Endothelial cell of umbilical vein (primary cell): ENCODE measurements at regions not wholly inside any gene's neighbourhood (a gene's known extent, or its start where the extent isn't known, plus 50 kb on each side); places are given as distances from the start of the nearest gene placed in this dataset.

Experiments used
- BruUV-seq: library from RNA; stranded (reverse); fragments of 400-500 nt; replicated peaks from 2 replicates; lab custom pipeline; 2021; lab: Mats Ljungman, UMichigan
- CTCF ChIA-PET: fragments of 300-600, 350-600 bp; sonication (Branson Sonifier 250); formaldehyde crosslinking; loops from one replicate; lab custom pipeline; 2021; ENCODE audit warnings: antibody characterized with exemption, inconsistent platforms; lab: Charles Lee
- POLR2A ChIA-PET: fragments of 300-600, 350-600 bp; sonication (Branson Sonifier 250); formaldehyde crosslinking; loops from one replicate; lab custom pipeline; 2021; ENCODE audit warnings: antibody characterized with exemption, inconsistent platforms; lab: Charles Lee
- DNase-seq: peaks from one replicate; pipeline ENCODE4 v3.0.0-alpha.2; 2011; ENCODE audit warnings: low read depth, low spot score
- FAIRE-seq: peaks from 2 replicates; lab custom pipeline; 2011; peaks lifted over from hg19 to GRCh38; lab: Jason Lieb, UNC
- H2AFZ ChIP-seq: 2 replicates; pipeline ENCODE4 v1.6.0; 2012; ENCODE audit warnings: low read depth, low read length, control low read depth, inconsistent platforms
- H3K27ac ChIP-seq: 2 replicates; pipeline ENCODE4 v1.5.1; 2011; ENCODE audit warnings: low read depth, mild to moderate bottlenecking, control low read depth, low read length, moderate library complexity; ENCODE audit not compliant: insufficient read depth
- H3K27me3 ChIP-seq, 2 experiments: 2 replicates each; pipeline versions ENCODE4 v1.6.0 to v1.6.1; 2011; ENCODE audit warnings: low read length in 2 of 2, mixed read lengths in 1 of 2; ENCODE audit not compliant: control insufficient read depth in 2 of 2, insufficient read depth in 2 of 2
- H3K36me3 ChIP-seq, 2 experiments: 2 replicates in 1 of 2; 3 replicates in 1 of 2; pipeline ENCODE4 v1.5.1; 2011; ENCODE audit warnings: low read length in 2 of 2, mild to moderate bottlenecking in 1 of 2, moderate library complexity in 1 of 2; ENCODE audit not compliant: control insufficient read depth in 2 of 2, insufficient read depth in 2 of 2; ENCODE audit errors: extremely low read depth in 1 of 2
- H3K4me1 ChIP-seq: 3 replicates; pipeline ENCODE4 v1.5.1; 2011; ENCODE audit warnings: mild to moderate bottlenecking, low read length; ENCODE audit not compliant: control insufficient read depth, insufficient read depth; ENCODE audit errors: extremely low read depth
- H3K4me2 ChIP-seq: 2 replicates; pipeline ENCODE4 v1.6.1; 2011; ENCODE audit warnings: low read length, control low read depth, mixed read lengths; ENCODE audit not compliant: insufficient read depth
- H3K4me3 ChIP-seq, 3 experiments: fragments of 200-600 bp in 1 of 3; sonication (generic), shearing (Covaris generic) in 1 of 3; replicated peaks in 1 of 3; 2 replicates each; pipeline ENCODE4 v1.5.1; 2011 to 2016; ENCODE audit warnings: control low read depth in 3 of 3, low read length in 3 of 3, mild to moderate bottlenecking in 2 of 3, inconsistent platforms in 1 of 3, low read depth in 1 of 3, moderate library complexity in 1 of 3; ENCODE audit not compliant: insufficient read depth in 1 of 3
- H3K79me2 ChIP-seq: 2 replicates; pipeline ENCODE4 v1.6.0; 2012; ENCODE audit warnings: low read length, inconsistent platforms; ENCODE audit not compliant: control insufficient read depth, insufficient read depth
- H3K9ac ChIP-seq: replicated peaks from 2 replicates; pipeline ENCODE3; 2011; ENCODE audit warnings: low read length, control low read depth; ENCODE audit not compliant: insufficient read depth; ENCODE audit errors: extremely low read depth
- H3K9me1 ChIP-seq: replicated peaks from 3 replicates; pipeline ENCODE4 v1.6.0; 2011; ENCODE audit warnings: mild to moderate bottlenecking, low read length; ENCODE audit not compliant: control insufficient read depth, insufficient read depth; ENCODE audit errors: extremely low read depth
- H3K9me3 ChIP-seq: replicated peaks from 2 replicates; pipeline ENCODE4 v1.5.1; 2012; ENCODE audit warnings: low read length, inconsistent platforms; ENCODE audit not compliant: control insufficient read depth, insufficient read depth
- H4K20me1 ChIP-seq: replicated peaks from 2 replicates; pipeline ENCODE3; 2011; ENCODE audit warnings: mild to moderate bottlenecking, low read length; ENCODE audit not compliant: control insufficient read depth, insufficient read depth; ENCODE audit errors: extremely low read depth
- CTCF ChIP-seq, 2 donors: IDR thresholded peaks; 1 replicate in 1 of 2; 2 replicates in 1 of 2; pipeline ENCODE4 v1.5.1; 2011; ENCODE audit warnings: low read length in 2 of 2, mild to moderate bottlenecking in 2 of 2, moderate library complexity in 2 of 2, control low read depth in 1 of 2, inconsistent platforms in 1 of 2, low read depth in 1 of 2; ENCODE audit not compliant: insufficient read depth in 1 of 2; ENCODE audit errors: extremely low read depth in 1 of 2
- EZH2 ChIP-seq: IDR thresholded peaks from 2 replicates; pipeline ENCODE4 v1.6.1; 2012; ENCODE audit warnings: borderline replicate concordance, low read depth, mild to moderate bottlenecking, moderate library complexity, low read length, inconsistent platforms; ENCODE audit not compliant: severe bottlenecking
- FOS ChIP-seq: IDR thresholded peaks from 2 replicates; pipeline ENCODE4 v1.6.1; 2011; ENCODE audit warnings: mild to moderate bottlenecking, low read length, moderate library complexity, borderline replicate concordance; ENCODE audit not compliant: insufficient read depth
- GATA2 ChIP-seq: IDR thresholded peaks from 2 replicates; pipeline ENCODE4 v1.7.0; 2011; ENCODE audit warnings: low read depth, mild to moderate bottlenecking, moderate library complexity, mixed read lengths, low read length; ENCODE audit not compliant: insufficient read length, insufficient read depth
- JUN ChIP-seq: IDR thresholded peaks from 2 replicates; pipeline ENCODE4 v1.6.1; 2011; ENCODE audit warnings: borderline replicate concordance, low read depth; ENCODE audit not compliant: insufficient read length, insufficient read depth
- MAX ChIP-seq: IDR thresholded peaks from 2 replicates; pipeline ENCODE4 v1.6.1; 2011; ENCODE audit not compliant: insufficient read depth, insufficient read length
- MYC ChIP-seq: IDR thresholded peaks from one replicate; pipeline ENCODE4 v1.6.1; 2011; ENCODE audit warnings: mild to moderate bottlenecking, low read depth, low read length
- POLR2A ChIP-seq: IDR thresholded peaks from 2 replicates; pipeline ENCODE4 v1.6.1; 2012; ENCODE audit warnings: low read depth, mild to moderate bottlenecking, control low read depth, low read length
- POLR2AphosphoS5 ChIP-seq: IDR thresholded peaks from 2 replicates; pipeline ENCODE4 v1.6.1; 2012; ENCODE audit warnings: low read depth, mild to moderate bottlenecking, control low read depth, low read length, moderate library complexity; ENCODE audit not compliant: insufficient read depth
- dilution Hi-C: fragments of 300-500 bp; cut with MboI; formaldehyde crosslinking; loops from one replicate; pipeline ENCODE4 v1.15.0; 2019; ENCODE audit warnings: low sequenced_read_pairs; ENCODE audit not compliant: extremely low pct_ligation_motif_present
- intact Hi-C: fragments of 100-400 bp; cut with micrococcal nuclease; formaldehyde crosslinking; loops from one replicate; pipeline ENCODE4 v1.10.0; 2022

- no peak for DNase-seq
- Histone ChIP-seq H3K4me3 (no peak overlapping the region), H3K9me1 (no peaks in the 10 kb centered on the region), H3K4me1 (no peaks in the 10 kb centered on the region), H3K79me2 (no peaks in the 10 kb centered on the region), H3K27ac (no peak overlapping the region), H3K9ac (no peak overlapping the region), H3K27me3 (no peaks in the 10 kb centered on the region), H3K9me3 (peaks cover 6% of the 10 kb centered on the region), H2AFZ (no peak overlapping the region), H4K20me1 (no peaks in the 10 kb centered on the region), H3K36me3 (no peaks in the 10 kb centered on the region), H3K4me2 (no peak overlapping the region)
- no peak for TF ChIP-seq FOS
- TF ChIP-seq POLR2AphosphoS5: no peak
- TF ChIP-seq MYC: no peak
- no peak for TF ChIP-seq CTCF (IDR thresholded peaks at IDR 0.05; ENCODE audit: extremely low read depth in 1 of 2, insufficient read depth in 1 of 2, low read depth in 1 of 2, low read length in 2 of 2)
- no peak for TF ChIP-seq EZH2
- no peak for TF ChIP-seq POLR2A
- TF ChIP-seq JUN: no peak
- no peak for TF ChIP-seq MAX
- TF ChIP-seq GATA2: no peak
- POLR2A ChIA-PET: no interaction called here
- FAIRE-seq: no peak
- dilution Hi-C loops: no loop called here
- BruUV-seq: no TSS peak
- intact Hi-C loops: no loop called here
- CTCF ChIA-PET: no interaction called here
Measured at GRCh38 chr13:88066847-88067246, 395.7 kb downstream of the SLITRK5 start.
